IPS DF 6.9 (cell line): ENCODE measurements at regions not wholly inside any gene's neighbourhood (a gene's known extent, or its start where the extent isn't known, plus 50 kb on each side); places are given as distances from the start of the nearest gene placed in this dataset.

Source experiments
- DNase-seq: peaks from one replicate; pipeline ENCODE4 v3.0.0-alpha.2; 2013; ENCODE audit warnings: low read depth, low spot score
- H3K27ac ChIP-seq: one replicate; pipeline ENCODE4 v1.5.1; 2013; ENCODE audit warnings: low read length, control low read depth
- H3K27me3 ChIP-seq: 2 replicates; pipeline ENCODE4 v1.6.1; 2013; ENCODE audit warnings: mild to moderate bottlenecking, low read length; ENCODE audit not compliant: control insufficient read depth, insufficient read depth
- H3K36me3 ChIP-seq: 2 replicates; pipeline ENCODE4 v1.6.1; 2013; ENCODE audit warnings: low read length; ENCODE audit not compliant: control insufficient read depth, insufficient read depth
- H3K4me1 ChIP-seq: 2 replicates; pipeline ENCODE4 v1.6.1; 2013; ENCODE audit warnings: low read length; ENCODE audit not compliant: control insufficient read depth, insufficient read depth
- H3K4me3 ChIP-seq: 2 replicates; pipeline ENCODE4 v1.5.1; 2013; ENCODE audit warnings: mild to moderate bottlenecking, low read length
- H3K9me3 ChIP-seq: 2 replicates; pipeline ENCODE4 v1.6.1; 2013; ENCODE audit warnings: low read length, inconsistent platforms; ENCODE audit not compliant: control insufficient read depth, insufficient read depth
- WGBS: extraction: QIAGEN DNeasy Blood & Tissue Kit; methylation state at CpG from one replicate; pipeline ENCODE4 v1.1.7; 2013; ENCODE audit warnings: mixed read lengths, missing lambda C conversion rate; ENCODE audit not compliant: insufficient read length, insufficient coverage; 5-methylcytosine and 5-hydroxymethylcytosine counted together

DNA sequence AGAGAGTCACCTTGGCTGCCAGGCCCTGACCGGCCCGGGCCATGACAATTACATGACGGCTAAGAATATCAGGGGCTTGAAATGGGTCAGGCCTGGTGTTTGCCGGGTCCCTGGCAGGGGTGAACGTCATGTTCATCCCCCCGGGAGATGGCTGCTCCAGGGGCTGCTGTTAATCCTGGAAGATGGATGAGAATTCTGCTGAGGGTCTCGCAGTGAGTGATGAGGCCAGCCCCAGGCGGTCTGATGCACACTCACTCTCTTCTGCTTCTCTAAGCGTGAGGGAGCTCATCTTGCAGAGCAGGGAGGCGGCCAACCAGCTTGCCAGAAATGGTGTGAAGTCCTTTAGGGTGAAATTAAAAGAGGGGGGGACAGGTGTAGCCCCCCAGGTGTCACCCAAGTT lies 101.3 kb upstream of the ANO1 start:
- Histone ChIP-seq H3K4me1 (no peaks in the 10 kb centered on the region), H3K27me3 (no peaks in the 10 kb centered on the region), H3K27ac (no peak overlapping the region), H3K4me3 (no peak overlapping the region), H3K9me3 (no peaks in the 10 kb centered on the region), H3K36me3 (no peaks in the 10 kb centered on the region; the same call in 1 of the 2 replicates)
- no peak for DNase-seq
- no CpG with 5 or more reads among the region's 10 CpGs for WGBS

DNA sequence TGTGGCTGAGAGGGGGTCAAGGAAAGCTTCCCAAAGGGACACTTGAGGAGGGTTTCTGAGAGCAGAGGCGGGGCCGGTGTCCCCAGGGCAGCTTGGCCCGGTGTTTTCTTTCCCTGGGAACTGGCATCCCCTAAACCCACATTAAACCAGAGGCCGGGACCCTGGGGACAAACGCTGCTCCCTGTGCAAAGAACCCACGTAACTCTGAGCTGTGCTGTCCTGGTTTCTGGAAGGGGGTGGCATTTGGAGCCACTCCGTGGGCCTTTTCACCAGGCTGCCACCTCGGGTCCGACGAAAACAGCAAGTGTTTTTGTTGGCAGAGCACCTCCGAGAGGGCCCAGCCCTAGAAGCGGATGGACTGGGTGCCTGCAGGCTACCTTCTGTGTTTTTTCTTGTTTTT lies 100.2 kb upstream of the ANO1 start:
- Histone ChIP-seq H3K9me3 (no peaks in the 10 kb centered on the region), H3K27ac (no peak overlapping the region), H3K27me3 (no peaks in the 10 kb centered on the region), H3K36me3 (no peaks in the 10 kb centered on the region; the same call in 1 of the 2 replicates), H3K4me1 (peaks cover 2% of the 10 kb centered on the region; the same call in 1 of the 2 replicates), H3K4me3 (no peak overlapping the region)
- DNase-seq = no peak
- no CpG with 5 or more reads among the region's 12 CpGs for WGBS

DNA sequence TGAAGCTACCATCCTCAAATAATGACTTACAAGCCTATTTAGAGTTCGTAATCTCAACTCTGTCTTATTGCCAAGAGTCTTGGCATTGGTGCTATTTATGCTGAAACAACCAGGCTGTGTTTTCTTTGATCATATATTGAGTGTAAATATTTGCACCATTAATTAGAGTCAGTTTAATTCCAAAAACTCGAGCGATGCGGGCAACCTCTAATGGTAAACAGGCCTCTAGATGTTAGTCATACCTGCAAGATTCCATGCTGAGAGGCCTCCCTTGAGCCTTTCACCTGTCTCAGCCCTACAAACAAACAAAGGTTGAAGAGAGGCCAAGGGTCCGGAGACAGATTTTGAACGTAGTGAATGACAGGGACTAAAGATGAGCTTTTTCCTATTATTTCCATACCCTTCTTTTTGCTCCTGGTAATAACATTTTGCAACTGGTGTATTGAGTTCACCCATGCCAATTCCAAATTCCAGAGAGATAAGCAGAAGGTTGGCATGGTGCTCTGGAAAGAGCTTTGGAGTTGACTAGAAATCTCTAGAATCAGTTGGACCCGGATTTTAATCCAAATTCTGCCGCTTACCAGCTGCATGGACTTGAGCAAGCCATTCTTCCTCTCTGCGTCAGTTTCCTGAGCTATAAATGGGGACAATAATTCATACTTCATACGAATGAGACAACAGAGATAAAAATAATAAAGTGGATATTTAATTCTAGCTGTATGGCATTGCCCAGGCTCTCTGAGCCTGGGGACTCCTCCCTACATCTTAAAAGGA lies 99.1 kb upstream of the ANO1 start:
- Histone ChIP-seq H3K27ac (no peak overlapping the region), H3K4me3 (no peak overlapping the region), H3K4me1 (peaks cover 3% of the 10 kb centered on the region; the same call in 1 of the 2 replicates), H3K36me3 (no peaks in the 10 kb centered on the region; the same call in 1 of the 2 replicates), H3K27me3 (peaks cover under 1% of the 10 kb centered on the region; the same call in 1 of the 2 replicates), H3K9me3 (no peaks in the 10 kb centered on the region)
- no CpG with 5 or more reads among the region's 10 CpGs for WGBS
- no peak for DNase-seq

DNA sequence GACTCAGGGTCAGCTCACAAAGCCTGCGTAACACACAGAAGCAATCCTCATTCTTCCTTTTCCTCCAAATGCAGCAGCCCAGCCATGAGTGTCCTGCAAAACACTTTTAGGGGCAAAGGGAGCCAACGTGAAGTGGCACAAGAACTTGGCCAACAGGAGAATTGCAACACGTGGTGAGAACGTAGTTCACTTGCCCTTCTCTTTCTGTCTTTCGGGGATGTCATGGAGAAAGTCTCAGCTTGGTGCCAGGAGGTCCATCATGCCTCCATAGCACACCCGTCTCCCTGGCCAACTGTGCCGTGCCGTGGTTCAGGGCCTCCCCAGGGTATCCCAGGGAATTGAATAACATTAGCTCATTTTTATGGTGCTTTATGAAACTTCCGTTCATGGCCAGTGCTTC lies 98.5 kb upstream of the ANO1 start:
- Histone ChIP-seq H3K4me1 (peaks cover 3% of the 10 kb centered on the region), H3K27me3 (peaks cover 5% of the 10 kb centered on the region; the same call in 1 of the 2 replicates), H3K27ac (no peak overlapping the region), H3K36me3 (no peaks in the 10 kb centered on the region; the same call in 1 of the 2 replicates), H3K4me3 (no peak overlapping the region), H3K9me3 (no peaks in the 10 kb centered on the region)
- WGBS = no CpG with 5 or more reads among the region's 9 CpGs
- DNase-seq = no peak

DNA sequence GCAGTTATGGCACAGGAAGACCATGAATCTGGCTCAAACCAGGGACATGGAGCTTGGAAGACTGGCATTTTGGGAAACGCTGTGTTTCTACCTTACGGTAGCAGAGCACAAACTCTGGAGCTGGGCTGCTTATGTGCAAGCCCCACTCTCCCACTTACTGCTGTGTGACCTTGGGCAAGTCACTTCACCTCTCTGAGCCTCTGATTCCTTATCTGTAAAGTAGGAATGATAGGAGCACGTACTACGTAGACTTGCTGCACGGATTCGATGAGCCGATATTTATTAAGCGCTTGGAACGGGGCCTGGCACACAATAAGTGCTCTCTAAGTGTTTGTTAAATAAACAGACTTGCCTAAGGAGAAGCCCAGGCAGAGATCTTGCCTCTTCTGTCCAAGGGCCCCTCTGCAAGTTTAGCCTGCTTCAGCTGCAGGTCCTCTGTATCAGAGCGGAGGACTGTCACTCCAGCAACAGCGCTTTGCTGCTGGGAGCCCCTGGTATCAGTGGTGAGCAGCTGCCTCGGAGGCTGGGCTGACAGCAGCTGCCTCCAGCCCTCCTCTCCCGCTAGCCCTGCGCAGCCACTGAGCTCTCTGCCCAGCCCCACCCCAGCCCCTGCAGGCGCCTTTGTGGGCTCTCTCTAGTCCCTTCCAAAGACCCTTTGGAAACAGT lies 96.9 kb upstream of the ANO1 start:
- Histone ChIP-seq H3K4me1 (peaks cover 3% of the 10 kb centered on the region), H3K27me3 (peaks cover 18% of the 10 kb centered on the region; the same call in 1 of the 2 replicates), H3K27ac (no peak overlapping the region), H3K36me3 (no peaks in the 10 kb centered on the region; the same call in 1 of the 2 replicates), H3K9me3 (no peaks in the 10 kb centered on the region), H3K4me3 (no peak overlapping the region)
- WGBS = no CpG with 5 or more reads among the region's 15 CpGs
- no peak for DNase-seq

DNA sequence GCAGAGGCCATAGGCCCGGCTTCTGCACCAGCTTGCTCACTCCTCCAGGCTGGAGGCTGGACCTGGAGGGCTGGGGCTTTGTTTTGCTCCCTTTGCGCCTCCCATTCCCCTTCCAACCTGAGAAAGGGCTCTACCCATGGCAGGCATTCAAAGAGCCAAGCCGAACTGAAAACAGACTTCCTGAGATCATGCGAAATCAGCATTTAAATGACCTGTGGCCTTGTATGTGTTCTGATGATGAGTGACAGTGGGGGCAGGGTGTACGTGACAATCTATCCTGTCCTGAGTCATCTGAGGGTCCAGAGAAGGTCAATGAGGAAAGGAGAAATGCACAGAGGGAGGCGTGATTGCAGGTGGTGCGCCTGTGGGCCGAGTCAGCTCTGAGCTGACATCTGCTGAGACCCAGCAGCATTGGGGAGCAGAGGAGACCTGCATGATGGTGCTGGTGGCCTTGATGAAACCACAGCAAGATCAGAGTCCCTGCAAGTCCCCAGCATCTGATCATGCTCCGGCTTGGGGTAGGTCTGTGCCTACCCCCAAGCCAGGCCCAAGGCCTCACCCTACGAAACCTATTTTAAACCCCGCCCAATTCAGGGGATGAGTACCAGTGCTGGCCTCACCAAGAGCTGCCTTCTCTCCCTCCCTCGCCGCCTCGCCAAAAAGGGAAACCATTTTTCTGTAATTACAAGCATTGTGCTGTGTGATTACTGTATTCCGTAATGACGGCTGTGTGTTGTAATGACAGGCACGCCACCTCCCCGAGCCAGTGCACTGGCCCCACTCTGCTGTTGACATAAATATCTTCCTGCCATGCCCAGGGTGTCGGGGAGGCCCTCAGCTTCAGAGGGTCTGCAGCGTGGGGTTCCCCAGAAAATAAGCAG lies 95.2 kb upstream of the ANO1 start:
- H3K9me3 ChIP-seq = no peaks in the 10 kb centered on the region
- no peak overlapping the region for H3K27ac ChIP-seq
- H3K27me3 ChIP-seq = peaks cover 25% of the 10 kb centered on the region; the same call in 1 of the 2 replicates

DNA sequence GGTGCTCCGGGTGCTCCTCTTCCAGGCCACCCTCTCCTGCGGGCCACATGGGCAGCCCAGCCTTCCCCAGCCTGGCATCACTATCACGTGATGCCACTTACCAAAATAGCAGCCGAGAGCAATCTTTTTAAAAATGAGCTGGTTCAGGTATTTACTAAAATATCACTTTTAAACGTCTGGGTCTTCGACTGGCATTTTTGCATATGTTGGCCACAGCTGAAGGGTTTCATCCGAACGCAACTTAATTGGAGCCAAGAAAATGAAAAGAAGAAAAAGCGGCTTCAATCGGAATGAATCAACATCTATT lies 94.6 kb upstream of the ANO1 start:
- WGBS = no CpG with 5 or more reads among the region's 10 CpGs
- Histone ChIP-seq H3K27me3 (peaks cover 25% of the 10 kb centered on the region; the same call in 1 of the 2 replicates), H3K4me1 (peaks cover 3% of the 10 kb centered on the region), H3K9me3 (no peaks in the 10 kb centered on the region), H3K36me3 (no peaks in the 10 kb centered on the region), H3K27ac (no peak overlapping the region), H3K4me3 (no peak overlapping the region)
- no peak for DNase-seq

More for the DNA sequence above, 95.2 kb upstream of the ANO1 start:
- no peak for DNase-seq
- Histone ChIP-seq H3K4me1 (peaks cover 3% of the 10 kb centered on the region), H3K36me3 (no peaks in the 10 kb centered on the region), H3K4me3 (no peak overlapping the region)
- WGBS = no CpG with 5 or more reads among the region's 20 CpGs

DNA sequence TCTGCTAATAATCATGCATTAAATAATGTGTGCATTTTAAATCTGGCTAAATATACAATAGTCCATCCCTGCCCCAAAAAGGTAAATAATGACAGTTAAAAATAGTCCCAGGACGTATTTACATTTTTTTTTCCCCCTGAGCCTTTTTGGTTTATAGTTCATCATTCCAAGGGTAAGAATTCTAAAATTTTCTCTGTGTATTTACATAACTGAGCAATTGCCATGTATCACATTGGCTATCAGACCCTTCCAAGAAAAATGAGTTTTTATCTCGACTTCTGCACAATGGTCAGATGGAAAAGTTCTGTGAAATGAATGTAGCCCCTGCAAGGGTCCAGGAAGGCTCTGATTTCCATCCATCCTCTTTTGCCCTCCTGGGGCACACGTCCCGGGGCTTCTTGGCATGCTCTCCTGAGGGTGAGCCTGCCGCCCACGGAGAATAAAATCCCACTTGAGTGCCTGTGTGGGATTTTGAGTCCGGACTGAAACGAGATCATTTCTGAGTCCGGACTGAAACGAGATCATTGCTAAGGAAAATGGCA lies 94.1 kb upstream of the ANO1 start:
- peaks cover 3% of the 10 kb centered on the region for H3K4me1 ChIP-seq

DNA sequence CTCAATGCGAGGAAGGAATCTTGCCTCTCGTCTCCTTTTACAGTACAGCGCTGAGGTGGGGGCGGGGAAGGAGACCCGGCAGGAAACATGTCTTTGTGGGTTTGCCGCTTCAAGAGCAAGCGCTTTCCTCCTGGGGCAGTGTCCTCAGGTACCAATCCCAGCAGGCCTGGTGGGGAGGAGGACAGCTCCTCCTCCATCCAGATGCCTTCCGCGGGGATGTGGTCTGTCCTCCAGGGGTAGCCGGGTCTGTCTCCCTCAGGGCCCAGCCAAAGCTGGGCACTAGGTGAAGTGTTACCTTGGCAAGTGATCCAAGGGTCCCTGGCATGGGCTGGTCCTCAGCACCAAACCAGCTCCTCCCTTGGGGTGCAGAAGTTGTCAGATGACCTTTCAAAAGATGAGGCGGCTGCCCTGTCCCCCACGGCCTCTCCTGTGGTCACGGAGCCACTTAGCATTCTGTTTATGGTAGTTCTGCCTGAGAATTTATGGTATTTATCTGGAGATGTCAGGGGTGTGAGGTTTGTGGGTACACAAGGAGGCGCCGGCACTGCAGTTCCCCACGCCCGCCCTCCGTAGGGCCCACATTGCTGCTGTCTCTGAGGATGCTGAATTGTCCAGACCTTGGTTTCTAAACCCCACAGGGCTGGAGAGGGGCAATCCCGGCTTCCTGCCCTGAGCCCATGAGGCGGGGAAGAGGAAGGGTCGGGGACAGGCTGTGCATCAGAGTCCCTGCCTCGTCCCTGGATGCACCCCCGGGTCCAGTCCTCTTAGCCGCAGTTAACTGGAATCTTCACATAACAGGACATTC lies 93.5 kb upstream of the ANO1 start:
- DNase-seq = no peak
- Histone ChIP-seq H3K9me3 (no peaks in the 10 kb centered on the region), H3K4me3 (no peak overlapping the region), H3K4me1 (peaks cover 3% of the 10 kb centered on the region), H3K27me3 (peaks cover 25% of the 10 kb centered on the region; the same call in 1 of the 2 replicates), H3K27ac (no peak overlapping the region), H3K36me3 (no peaks in the 10 kb centered on the region)
- WGBS = no CpG with 5 or more reads among the region's 24 CpGs

More for the DNA sequence above, 94.1 kb upstream of the ANO1 start:
- H3K27me3 ChIP-seq = peaks cover 25% of the 10 kb centered on the region; the same call in 1 of the 2 replicates
- no peaks in the 10 kb centered on the region for H3K36me3 ChIP-seq
- no CpG with 5 or more reads among the region's 10 CpGs for WGBS
- no peak for DNase-seq
- H3K9me3 ChIP-seq = no peaks in the 10 kb centered on the region
- no peak overlapping the region for H3K27ac ChIP-seq
- no peak overlapping the region for H3K4me3 ChIP-seq
